HG03558 (cell line): ENCODE measurements at regions not wholly inside any gene's neighbourhood (a gene's known extent, or its start where the extent isn't known, plus 50 kb on each side); places are given as distances from the start of the nearest gene placed in this dataset.
"Not testable (repeated sequence)": the region's sequence is repeated elsewhere in the genome, so short reads cannot be mapped to it uniquely, and the experiment has no call there.

Source experiments
- ATAC-seq: cut with Tn5 transposase; IDR thresholded peaks from one replicate; pipeline ENCODE4 v1.9.1; 2021; ENCODE audit warnings: moderate number of reproducible peaks; ENCODE audit not compliant: unreplicated experiment; ENCODE audit errors: extremely low read depth

DNA sequence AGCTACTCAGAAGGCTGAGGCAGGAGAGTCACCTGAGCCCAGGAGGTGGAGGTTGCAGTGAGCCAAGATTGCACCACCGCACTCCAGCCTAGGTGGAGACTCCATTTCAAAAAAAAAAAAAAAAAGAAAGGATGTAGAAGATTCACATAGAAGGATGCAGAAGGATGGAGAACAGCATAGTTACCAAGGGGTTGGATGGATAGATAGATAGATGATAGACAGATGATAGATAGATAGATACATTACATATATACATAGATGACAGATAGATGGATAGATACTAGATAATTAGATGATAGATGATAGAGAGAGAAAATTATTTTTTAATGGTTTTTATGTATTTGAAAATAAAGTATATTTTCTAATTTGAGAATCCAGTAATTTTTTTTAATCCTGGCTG is 160.7 kb upstream of the ARID1B start:
- ATAC-seq, result no peak

DNA sequence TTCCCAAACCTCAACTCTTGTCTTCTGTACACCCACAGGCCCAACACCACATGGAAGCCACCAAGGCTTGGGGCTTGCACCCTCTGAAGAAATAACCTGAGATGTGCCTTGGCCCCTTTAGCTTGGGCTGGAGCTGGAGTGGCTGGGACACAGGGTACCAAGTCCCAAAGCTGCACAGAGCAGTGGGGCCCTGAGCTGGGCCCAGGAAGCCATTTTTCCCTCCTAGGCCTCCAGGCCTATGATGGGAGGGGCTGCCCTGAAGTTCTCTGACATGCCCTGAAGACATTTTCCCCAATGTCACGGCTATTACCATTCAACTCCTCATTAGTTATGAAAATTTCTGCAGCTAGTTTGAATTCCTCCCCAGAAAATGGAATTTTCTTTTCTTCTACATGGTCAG is 163.2 kb upstream of the ARID1B start:
- no peak for ATAC-seq

DNA sequence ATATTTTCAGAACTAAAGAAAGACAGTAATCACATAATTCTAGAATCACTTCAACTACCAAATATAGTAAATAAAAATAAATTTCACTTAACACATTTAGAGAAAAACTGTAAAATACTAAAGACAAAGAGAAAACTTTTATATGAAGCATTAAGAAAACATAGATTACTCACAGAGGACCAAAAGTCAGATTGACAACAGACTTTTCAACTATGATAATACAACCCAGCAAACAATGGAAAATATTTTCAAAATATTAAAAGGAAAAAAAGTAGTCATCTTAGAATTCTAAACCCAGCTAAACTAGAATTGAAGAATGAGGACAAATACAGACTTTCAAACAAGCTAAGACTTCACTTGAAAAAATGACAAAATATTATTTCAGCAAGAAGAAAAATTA is 164.8 kb upstream of the ARID1B start:
- ATAC-seq, result no peak

DNA sequence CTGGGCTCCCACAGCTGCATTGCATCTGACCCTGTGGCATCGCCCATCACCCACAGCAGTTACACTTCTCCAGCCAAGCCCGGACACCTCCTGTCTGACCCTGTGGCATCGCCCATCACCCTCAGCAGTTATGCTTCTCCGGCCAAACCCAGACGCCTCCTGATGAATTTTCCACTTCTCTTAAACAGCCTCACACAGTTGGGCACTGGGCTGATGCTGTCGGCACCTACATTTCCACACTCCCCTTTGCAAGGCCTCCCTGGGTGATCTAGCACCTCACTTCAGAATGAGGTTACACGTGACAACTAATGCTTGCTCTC is 175.2 kb upstream of the ARID1B start:
- ATAC-seq, result no peak

DNA sequence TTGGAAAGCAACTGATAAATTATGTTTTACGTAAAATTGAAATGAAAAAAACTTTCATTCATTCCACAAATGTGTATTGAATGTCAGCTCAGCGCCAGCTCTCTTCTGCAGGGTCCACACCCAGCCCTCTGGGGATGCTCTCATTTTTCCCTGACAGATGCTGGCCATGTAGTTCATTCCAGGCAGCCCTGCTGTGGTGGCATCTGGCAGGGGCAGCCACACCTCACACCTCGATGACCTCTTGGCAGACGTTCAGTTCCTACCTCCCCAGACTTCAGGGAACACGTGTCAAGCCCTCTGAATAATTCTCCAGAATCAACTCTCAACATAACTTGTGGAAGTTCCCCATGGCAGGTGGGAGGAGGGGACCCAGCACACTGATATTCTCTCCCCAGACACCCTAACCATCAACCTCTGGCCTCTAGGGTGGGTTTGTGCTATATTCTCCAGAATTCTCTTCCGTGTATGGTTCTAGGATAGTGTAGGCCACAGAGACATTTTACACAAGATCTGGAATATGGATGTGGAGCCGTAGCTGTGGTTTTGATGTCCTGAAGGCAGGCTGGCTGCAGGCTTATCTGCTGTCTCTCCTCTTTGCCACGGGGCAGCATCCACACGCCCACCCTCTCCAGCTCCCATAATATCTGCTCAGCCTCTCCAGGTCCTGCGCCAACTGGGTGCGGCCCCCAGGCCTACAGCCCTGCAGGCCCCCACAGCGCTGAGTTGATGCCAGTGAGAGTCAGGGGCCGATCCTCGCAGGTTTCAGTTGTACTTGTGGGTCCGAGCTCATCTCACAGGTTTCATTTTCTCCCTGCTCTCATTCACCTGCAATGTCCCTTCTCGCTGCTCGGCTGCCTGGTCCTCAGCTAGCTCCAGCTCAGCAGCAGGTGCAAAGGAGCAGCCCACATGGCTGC is 175.8 kb upstream of the ARID1B start:
- ATAC-seq, result no peak

DNA sequence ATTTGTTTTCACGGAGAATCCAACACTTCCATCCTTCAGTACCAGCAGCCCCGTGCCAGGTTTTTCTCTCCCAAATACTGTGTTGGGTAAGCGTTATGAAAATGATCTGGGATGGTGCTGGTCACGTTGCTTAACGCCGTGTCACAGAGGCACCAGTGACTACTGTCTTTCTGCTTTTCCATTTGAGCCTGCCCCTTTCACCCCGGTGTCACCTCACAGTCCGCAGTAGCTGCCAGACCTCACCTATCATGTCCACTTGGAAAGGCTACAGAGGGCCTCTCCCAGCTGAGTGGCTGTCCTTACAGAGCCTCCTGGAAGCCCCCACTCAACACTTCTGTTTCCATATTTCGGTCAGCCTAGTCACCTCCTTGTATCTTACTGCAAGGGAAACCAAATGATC is 176.5 kb upstream of the ARID1B start:
- ATAC-seq, result no peak

DNA sequence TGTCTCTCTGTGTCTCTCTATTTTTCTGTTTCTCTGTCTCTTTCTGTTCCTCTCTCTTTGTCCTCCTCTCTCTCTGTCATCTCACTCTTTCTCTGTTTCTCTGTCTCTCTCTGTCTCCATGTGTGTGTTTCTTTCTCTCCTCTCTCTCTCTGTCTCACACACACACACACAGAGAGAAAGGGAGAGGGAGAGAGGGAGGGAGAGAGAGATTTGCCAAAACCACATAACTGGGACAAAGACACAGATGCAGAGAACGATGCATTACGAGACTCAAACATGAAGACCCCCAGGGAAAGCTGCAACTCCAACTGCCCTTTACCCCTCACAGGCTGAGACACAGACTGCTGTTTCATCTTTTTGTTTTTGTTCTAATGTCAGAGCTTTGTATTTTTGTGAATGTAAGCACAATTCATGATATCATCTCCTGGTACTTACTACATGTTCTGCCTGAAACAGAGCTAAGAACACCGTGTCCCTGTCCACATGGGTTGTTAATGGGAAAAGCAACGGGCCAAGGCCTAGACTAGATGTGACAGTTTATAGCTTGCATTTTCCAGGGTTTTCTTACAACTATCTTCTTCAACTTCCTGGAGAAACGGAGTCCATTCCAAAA is 177.1 kb upstream of the ARID1B start:
- ATAC-seq, result no peak

DNA sequence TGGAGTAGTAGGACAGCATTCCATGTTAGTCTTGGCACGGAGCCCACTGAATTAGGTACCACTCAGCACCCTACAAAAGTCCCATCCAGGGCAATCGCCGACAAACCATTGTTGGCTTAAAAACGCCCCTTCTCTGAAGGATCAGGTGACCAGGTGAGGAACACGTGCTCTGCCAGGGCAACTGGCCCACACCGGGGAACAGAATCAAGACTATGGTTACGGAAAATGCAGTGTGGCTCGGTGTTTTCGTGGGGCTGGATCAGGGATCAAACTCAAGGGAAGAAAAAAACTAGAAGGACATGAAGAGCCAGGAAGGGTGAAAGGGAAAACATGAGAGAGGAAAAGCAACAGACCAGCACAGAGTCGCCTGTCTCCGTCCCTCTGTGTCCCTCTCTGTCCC is 177.8 kb upstream of the ARID1B start:
- ATAC-seq, result no peak

DNA sequence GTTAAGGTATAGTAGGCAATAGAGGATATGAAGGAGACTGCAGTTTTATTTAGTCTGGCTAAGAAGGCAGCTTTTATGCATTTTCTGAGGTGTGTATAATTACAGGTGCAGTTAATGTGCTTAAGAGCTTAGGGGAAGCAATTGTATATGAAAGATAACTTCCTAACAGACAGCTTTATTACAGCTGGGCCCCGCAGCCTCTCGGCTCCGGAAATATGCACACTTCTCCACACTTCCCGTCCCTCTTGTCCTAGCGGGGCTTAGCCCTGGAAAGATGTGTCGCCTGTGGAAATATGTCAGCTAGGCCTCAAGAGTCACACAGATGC is 178.4 kb upstream of the ARID1B start:
- no peak for ATAC-seq

DNA sequence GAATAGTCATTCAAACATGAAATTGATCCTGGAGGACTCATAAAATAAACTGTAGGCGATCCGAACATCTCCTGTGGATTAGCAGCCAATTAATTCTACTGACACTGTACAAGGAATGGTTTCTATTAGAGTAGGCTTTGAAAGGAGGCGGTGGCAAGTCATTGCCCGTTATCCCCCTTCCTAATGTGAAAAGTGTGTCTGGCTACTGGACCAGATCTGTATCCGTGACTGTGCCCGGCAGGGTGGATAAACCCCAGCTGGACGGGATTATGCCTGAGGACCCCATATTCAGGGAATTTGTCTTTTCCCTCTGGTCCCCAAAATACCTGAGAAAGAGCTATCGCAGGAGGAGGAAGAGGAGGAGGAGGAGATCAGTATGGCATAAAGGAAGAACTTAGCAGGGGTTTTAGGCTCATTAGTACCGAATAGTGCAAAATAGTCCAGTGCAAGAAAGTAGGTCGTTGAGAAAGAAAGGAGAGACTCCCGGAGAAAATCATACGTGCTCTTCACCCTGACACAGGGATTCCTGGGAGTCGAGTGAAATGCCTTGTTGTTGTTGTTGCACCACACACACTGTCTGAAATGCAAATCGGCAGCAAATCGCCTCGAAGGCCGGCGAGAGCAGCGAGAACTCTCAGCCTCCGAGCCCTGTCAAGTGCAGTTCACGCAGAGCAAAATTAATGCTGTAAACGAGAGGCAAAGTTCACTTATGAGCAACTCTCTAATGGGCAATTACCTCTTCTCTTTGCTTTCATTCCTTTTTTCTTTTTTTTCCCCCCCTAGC is 178.9 kb upstream of the ARID1B start:
- ATAC-seq, result no peak

DNA sequence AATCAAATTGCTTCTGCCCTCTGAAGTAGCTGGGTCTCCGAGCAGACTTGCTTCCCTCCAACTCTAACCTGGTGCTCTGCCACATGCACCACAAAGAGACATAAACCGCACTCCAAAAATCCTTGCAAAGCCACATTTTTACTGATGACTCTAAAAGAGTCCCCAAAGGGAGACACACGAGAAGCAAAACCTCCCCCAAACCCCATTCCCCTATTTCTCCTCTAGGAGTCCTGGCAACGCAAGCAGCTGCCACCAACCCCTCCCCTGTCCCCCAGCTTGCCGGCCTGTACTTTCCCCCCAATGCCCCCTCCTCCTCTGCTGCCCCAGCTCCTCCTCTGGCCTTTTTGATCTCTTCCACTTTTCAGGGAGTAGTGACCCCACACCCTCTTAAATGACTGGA is 180.1 kb upstream of the ARID1B start:
- ATAC-seq, result no peak

DNA sequence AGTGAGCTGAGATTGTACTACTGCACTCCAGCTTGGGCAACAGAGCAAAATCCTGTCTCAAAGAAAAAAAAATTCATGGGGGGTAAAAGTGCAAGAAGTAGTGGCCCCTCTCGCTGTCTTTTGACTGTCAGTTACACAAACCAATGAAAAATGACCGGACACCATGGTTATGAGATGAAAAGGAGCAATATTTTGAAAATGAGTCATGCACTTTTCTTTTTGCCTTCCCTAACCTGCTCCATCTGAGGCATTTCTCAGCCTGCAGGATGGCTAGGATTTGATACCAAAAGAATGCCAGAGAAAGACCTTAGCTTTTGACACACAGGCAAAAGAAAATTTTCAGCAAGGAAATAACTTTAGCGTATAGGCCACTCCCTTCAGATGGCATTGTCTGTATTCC is 181.7 kb upstream of the ARID1B start:
- ATAC-seq, result no peak

DNA sequence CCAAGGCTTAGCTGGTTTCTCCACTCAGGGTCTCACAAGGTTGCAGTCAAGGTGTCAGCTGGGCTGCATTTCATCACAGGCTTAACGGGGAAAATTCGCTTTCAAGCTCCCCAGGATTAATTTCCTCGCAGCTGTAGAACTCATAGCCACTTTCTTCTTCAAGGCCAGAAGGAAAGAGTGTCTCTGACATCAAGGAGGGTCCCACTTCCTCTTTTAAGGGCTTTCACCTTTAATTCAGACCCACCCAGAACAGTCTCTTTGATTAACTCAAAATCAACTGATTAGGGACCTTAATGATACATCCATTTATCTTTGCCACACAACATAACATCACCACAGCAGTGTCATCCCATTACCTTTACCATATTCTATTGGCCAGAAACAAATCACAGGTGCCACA is 183.3 kb upstream of the ARID1B start:
- no peak for ATAC-seq

DNA sequence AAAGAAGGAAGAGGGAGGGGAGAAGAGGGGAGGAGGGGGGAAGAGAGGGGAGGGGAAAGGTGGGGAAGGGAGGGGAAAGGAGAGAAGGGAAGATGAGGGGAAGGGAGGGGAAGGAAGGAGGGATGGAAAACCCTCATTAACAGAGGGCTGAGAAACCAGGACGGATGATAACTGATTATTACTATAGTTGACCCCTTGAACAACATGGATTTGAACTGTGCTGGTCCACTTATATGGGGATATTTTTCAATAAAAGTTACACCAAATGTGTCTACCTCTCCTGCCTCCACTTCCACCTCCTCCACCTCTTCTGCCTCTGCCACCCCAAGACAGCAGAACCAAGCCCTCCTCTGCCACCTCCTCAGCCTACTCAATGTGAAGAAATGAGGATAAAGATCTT is 184.1 kb upstream of the ARID1B start:
- ATAC-seq, result no peak

DNA sequence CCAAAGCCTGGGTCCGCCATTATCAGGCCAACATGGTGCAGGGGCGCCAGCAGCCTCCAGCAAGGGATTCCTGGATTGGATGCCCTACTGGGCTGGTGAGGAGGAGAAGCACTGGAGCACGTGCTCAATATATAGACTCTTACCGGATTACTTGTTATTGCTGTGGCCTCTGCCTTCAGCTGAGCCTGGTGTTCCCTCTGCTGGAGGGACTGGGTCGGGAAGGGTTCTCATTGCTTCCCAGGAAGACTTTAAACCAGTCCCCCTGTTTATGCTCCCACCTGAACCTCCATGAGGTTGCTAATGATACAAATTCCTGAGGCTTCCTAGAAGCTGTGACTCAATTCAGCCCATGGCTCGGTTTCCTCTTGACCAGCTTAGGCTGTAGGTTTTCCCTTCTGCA is 186.7 kb upstream of the ARID1B start:
- no peak for ATAC-seq

DNA sequence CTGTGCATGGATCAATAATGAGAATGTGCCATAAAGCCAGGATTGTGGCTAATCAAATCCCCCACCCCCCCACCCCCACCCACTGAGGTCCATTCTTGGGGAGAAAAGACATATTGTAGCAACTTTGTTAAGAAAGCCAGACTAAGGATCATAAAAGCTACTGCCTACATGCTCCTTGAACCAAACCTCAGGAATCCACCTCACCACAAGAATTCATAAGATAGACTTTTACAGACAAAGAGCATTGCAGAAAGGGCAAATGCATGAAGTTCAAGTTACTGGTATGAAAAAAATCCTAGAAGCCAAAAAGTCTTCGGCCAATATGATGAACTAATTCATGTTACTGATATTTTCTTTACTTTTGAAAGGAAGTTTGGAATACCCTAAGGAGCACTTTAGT is 187.9 kb upstream of the ARID1B start:
- no peak for ATAC-seq

DNA sequence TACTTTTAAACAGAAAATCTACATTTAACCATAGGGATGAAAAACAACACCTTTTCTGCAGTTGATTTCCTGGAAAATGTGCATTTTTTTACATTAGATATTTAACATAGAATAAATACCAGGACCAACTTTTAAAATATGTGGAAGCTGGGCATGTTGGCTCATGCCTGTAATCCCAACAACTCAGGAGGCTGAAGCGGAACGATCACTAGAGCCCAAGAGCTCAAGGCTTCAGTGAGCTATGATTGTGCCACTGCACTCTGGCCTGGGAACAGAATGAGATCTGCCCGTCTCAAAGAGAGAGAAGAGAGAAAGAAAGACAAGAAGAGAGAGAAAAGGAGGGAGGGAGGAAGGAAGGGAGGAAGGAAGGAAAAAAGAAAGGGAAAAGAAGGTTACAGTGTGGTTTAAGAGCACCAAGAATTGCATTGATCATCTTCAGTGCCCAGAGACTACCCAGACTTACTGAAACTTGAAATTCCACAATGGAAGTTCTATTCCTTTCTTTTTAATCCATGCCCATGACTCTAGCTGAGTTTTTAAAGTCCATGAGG is 189.4 kb upstream of the ARID1B start:
- ATAC-seq, result no peak

DNA sequence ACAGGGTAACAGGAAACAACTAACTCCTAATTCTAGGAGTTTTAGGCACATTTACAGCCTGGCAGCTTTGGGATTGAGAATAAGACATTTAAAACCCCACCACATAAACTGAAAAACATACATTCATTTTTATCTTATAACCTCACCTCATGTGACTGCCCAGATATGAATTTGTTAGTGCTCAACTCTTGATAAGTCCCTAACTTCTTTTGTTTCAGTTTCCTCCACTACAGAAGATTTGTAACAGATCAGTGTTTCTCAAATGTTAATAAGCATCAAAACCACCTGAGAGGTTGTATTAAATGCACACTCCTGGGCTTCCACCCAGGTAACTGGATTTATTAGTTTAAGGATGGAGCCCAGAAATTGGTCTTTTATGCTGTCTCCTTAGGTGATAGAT is 190.1 kb upstream of the ARID1B start:
- ATAC-seq, result no peak

DNA sequence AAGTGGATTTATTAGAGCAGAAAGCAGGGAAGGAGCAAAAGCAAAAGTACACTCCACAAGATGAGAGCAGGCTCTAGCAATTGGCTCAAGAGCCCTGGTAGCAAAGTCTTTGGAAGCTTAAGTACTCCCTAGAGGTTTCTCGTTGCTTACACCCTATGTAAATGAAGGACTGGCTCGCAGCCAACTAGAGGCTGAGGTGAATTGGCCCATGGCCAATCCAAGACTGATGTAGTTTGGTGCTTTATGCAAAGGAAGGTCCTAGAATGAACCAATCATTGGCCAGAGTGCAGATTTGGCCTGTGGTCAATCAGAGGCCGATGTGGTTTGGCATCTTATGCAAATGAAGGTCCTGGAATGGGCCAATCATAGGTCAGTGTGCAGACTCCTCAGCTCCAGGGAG is 191.3 kb upstream of the ARID1B start:
- ATAC-seq, result no peak

DNA sequence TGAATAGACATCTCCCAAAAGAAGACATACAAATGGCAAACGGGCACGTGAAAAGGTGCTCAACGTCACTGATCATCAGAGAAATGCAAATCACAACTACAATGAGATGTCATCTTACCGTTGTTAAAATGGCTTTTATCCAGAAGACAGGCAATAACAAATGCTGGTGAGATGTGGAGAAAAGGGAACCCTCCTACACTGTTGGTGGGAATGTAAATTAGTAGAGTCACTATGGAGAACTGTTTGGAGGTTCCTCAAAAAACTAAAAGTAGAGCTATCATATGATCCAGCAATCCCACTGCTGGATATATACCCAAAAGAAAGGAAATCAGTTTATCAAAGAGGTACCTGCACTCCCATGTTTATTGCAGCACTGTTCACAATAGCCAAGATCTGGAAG is 193.1 kb upstream of the ARID1B start:
- ATAC-seq, result not testable (repeated sequence)

DNA sequence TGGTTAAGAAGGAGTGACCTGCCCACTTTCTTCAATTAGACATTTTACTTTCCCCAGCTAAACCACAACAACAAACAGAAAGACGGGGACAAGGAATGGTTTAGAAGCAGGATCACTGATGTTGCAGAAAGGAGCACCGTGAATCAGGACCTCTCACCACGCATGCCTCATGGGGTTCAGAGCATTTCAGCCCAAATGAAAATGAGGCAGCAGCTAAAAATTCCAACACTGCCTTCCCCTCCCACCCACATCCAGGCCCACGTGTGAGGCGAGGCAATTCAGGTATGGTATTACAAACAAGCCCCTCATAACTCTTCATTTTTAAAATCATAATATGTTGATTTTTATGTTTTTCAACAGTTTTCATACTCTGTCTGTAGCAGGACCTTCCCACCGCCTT is 194.1 kb upstream of the ARID1B start:
- no peak for ATAC-seq
